NCI-H2081 treated with DMSO at 0.1 percent for 48 hours (cell line): ENCODE measurements at regions not wholly inside any gene's neighbourhood (a gene's known extent, or its start where the extent isn't known, plus 50 kb on each side); places are given as distances from the start of the nearest gene placed in this dataset.

Source experiments
- DNase-seq: peaks from one replicate; lab custom pipeline; 2025; lab: John Stamatoyannopoulos, UW

- no peak for DNase-seq
Measured at GRCh38 chr16:76724181-76724580, 447.0 kb downstream of the CNTNAP4 start.

GRCh38 chr16:76729525-76729924 lies 452.3 kb downstream of the CNTNAP4 start:
- no peak for DNase-seq

GRCh38 chr16:76732894-76733293 lies 455.7 kb downstream of the CNTNAP4 start:
- no peak for DNase-seq

- DNase-seq, result no peak
Measured at GRCh38 chr16:76741623-76742022, 449.4 kb upstream of the MON1B start.

- DNase-seq, result peak; percentile 89
Measured at GRCh38 chr16:76748461-76749348, 442.3 kb upstream of the MON1B start.

GRCh38 chr16:76749780-76750375 lies 441.1 kb upstream of the MON1B start:
- no peak for DNase-seq

GRCh38 chr16:76755496-76755895 lies 435.5 kb upstream of the MON1B start:
- DNase-seq, result no peak

GRCh38 chr16:76756423-76756822 lies 434.6 kb upstream of the MON1B start:
- no peak for DNase-seq

- DNase-seq, result no peak
Measured at GRCh38 chr16:76756951-76757350, 434.0 kb upstream of the MON1B start.

GRCh38 chr16:76766538-76766937 lies 424.5 kb upstream of the MON1B start:
- no peak for DNase-seq

- no peak for DNase-seq
Measured at GRCh38 chr16:76768316-76768715, 422.7 kb upstream of the MON1B start.

- DNase-seq, result no peak
Measured at GRCh38 chr16:76768948-76769347, 422.0 kb upstream of the MON1B start.

- DNase-seq, result no peak
Measured at GRCh38 chr16:76771216-76771615, 419.8 kb upstream of the MON1B start.

- no peak for DNase-seq
Measured at GRCh38 chr16:76777721-76778465, 413.1 kb upstream of the MON1B start.

- no peak for DNase-seq
Measured at GRCh38 chr16:76780556-76780955, 410.4 kb upstream of the MON1B start.

GRCh38 chr16:76784530-76784929 lies 406.5 kb upstream of the MON1B start:
- no peak for DNase-seq

GRCh38 chr16:76787394-76787793 lies 403.6 kb upstream of the MON1B start:
- DNase-seq, result no peak

GRCh38 chr16:76791151-76791550 lies 399.8 kb upstream of the MON1B start:
- DNase-seq, result no peak

- no peak for DNase-seq
Measured at GRCh38 chr16:76796416-76796815, 394.6 kb upstream of the MON1B start.

GRCh38 chr16:76796978-76797377 lies 394.0 kb upstream of the MON1B start:
- DNase-seq, result no peak

GRCh38 chr16:76797457-76797856 lies 393.5 kb upstream of the MON1B start:
- no peak for DNase-seq

- no peak for DNase-seq
Measured at GRCh38 chr16:76800196-76800595, 390.8 kb upstream of the MON1B start.

GRCh38 chr16:76801357-76801756 lies 389.6 kb upstream of the MON1B start:
- DNase-seq, result no peak
